ENCODE measurements at regions not wholly inside any gene's neighbourhood (a gene's known extent, or its start where the extent isn't known, plus 50 kb on each side); places are given as distances from the start of the nearest gene placed in this dataset.

- TF ChIP-seq CTCF (IDR thresholded peaks at IDR 0.05): no peak
- no peak for TF ChIP-seq FOXK1 (CRISPR knock-in tag; IDR thresholded peaks at IDR 0.05)
- TF ChIP-seq PREB (CRISPR knock-in tag; IDR thresholded peaks at IDR 0.05; ENCODE audit: borderline replicate concordance): no peak
- TF ChIP-seq TEAD1 (CRISPR knock-in tag; IDR thresholded peaks at IDR 0.05): no peak
- no peak for TF ChIP-seq NR2C2 (CRISPR knock-in tag; IDR thresholded peaks at IDR 0.05)
- no peak for TF ChIP-seq ZNF423 (CRISPR knock-in tag; IDR thresholded peaks at IDR 0.05)
- no peak for TF ChIP-seq ZSCAN18 (CRISPR knock-in tag; IDR thresholded peaks at IDR 0.05)
- TF ChIP-seq ETV6 (CRISPR knock-in tag; IDR thresholded peaks at IDR 0.05): no peak
- TF ChIP-seq RELA (CRISPR knock-in tag; IDR thresholded peaks at IDR 0.05; ENCODE audit: borderline replicate concordance): no peak
- TF ChIP-seq SP1 (CRISPR knock-in tag; conservative IDR thresholded peaks at IDR 0.05): no peak
- no peak for TF ChIP-seq MYBL2 (CRISPR knock-in tag; IDR thresholded peaks at IDR 0.05)
- TF ChIP-seq ZNF281 (CRISPR knock-in tag; IDR thresholded peaks at IDR 0.05): no peak
These were observed 460.0 kb downstream of the FOXO1 start for GRCh38 chr13:40206241-40207000.
